ENCODE measurements at regions not wholly inside any gene's neighbourhood (a gene's known extent, or its start where the extent isn't known, plus 50 kb on each side); places are given as distances from the start of the nearest gene placed in this dataset.

DNA sequence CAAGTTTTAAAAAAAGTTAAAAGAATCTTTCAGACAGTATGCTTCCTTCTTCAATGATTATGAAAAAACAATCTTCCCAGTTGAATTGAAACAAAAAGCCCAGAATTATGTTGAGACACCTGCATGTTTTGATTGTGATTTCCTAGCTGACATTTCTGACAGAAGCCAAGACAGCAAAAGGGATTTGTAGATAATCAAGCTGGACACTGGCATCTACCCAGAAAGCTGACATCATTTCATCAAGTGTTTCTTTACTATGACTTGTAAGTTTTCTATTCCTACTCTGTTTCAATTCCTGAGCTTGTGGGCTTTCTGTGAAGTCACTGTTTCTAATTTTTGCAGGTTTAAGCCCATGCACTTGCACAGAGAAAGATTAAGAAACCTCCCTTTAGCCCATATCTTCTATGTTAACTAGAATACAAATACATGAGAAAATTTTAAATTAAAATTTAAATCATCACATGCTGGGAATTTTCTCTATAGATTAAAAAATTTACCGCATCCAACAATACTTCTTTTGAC is 82.9 kb upstream of the CCDC85A start:
- no peak for DNase-seq (ENCODE audit: low spot score)

DNA sequence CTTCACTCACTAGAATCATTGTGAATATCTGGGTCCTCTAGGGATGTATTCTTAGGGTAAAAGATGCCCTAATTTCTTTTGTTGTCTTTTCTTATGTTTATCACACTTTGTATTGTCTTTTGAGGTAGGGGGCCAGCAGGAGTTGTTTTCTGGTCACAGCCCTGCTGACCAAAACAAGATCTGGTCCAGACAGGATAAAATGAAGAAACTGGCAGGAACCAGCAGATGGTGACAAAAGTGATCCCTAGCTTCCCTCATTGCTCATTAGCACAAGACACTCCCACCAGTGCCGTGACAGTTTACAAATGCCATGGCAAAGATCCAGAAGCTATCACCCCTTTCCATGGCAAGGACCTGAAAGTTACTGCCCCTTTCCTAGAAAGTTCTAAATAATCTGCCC is 81.7 kb upstream of the CCDC85A start:
- no peak for DNase-seq (ENCODE audit: low spot score)

DNA sequence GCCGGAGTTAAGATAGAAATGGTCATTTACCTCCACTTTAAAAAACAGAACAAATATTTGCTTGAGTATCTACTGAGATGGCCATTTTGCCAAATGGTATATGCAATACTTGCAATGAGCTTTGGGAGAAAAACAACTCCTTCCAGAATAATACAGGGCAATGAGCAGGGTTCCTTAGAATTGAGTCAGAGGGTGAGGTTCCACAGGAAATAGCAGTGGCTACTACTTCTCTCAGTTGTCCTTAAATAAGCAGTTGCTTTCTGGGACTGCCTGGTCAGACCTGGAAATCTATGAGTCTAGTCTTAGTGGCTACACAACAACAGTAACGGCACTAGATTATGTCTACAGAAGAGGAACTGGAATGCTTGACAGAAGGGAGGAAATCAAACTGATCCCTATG is 80.9 kb upstream of the CCDC85A start:
- DNase-seq (ENCODE audit: low spot score), result no peak

DNA sequence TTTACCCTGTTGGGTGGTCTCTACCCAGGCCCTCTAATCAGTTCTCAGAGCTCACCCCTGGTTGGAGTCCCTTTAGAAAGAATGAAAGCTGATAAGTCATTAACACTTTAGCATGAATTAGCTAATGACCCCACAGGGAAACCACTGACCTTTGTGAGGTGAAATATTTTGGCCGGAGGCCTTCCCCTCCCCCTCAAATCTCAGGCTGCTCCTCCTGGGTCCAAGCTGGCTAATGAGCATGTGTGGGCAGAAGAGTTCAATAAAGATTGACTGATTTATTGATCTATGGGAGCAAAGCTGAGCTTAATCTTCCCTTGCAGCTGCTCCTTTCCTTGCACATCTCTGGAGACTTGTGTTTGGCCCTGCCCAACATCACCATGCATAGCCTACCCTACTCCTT is 78.8 kb upstream of the CCDC85A start:
- DNase-seq (ENCODE audit: low spot score), result no peak

DNA sequence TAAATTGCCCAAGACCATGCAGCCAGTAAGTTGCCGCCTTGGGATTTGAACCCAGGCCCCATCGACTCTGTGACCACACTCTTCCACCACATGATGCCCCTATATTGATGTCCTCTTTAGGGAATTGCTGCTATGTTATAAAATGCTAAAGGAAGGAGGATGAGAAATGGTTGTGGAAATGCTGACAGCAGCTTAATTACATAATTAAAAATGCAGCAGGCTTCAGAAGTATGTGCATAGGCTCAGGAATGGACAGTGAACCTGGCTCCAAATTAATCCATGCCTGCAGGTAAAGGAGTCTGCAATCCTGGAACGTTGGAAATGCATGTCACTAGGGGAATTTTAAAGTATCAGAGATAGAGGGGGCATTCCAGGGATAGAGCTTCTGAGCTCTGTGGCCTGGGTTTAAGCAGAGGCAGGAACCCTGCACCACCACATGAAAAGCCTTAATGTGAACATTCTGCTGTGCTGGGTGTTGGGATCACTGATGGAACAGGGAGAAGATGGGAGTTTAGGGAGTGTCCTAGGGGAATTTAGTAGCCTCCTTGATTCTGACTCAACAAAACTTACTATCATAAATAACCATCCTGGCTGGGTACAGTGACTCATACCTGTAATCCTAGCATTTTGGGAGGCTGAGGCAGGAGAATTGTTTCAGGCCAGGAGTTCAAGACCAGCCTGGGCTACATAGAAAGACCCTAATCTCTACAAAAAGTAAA is 76.1 kb upstream of the CCDC85A start:
- no peak for DNase-seq (ENCODE audit: low spot score)

DNA sequence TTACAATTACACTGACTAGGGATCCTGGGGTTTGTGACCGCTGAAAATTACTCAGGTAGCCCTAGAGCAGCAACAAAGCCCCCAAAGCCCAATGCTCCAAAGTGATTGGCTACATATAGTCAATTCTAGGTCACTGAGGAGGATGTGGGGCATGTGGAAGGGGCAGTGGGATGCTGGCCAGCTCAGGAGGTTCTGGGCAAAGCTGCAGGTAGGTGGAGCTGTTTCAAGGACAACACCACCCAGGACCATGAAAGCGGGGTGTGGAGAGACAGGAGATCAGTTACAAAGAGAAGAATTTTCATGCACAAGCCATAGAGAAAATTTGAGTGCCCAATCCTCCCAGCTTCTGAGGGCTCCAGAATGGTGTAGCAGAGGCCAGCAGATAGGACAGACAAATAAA is 75.0 kb upstream of the CCDC85A start:
- no peak for DNase-seq (ENCODE audit: low spot score)

DNA sequence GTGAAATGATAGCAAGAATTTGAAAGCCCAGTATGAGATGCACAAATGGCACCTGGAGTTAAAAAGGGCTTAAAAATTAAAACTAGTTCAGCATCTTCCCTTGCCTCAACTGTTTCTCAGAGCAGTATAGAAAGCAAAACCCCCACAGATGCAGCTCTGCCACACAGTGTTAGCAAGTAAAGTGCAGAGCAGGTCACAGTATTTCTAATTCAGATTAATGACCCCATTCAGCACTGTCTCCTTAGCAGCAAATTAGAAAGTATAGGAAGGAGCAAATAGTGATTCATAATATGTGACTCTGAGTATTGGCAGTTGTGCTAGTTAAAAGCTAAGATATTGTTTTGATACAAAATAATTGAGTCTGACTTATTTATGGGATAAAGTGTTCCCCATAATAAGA is 73.8 kb upstream of the CCDC85A start:
- no peak for DNase-seq (ENCODE audit: low spot score)

DNA sequence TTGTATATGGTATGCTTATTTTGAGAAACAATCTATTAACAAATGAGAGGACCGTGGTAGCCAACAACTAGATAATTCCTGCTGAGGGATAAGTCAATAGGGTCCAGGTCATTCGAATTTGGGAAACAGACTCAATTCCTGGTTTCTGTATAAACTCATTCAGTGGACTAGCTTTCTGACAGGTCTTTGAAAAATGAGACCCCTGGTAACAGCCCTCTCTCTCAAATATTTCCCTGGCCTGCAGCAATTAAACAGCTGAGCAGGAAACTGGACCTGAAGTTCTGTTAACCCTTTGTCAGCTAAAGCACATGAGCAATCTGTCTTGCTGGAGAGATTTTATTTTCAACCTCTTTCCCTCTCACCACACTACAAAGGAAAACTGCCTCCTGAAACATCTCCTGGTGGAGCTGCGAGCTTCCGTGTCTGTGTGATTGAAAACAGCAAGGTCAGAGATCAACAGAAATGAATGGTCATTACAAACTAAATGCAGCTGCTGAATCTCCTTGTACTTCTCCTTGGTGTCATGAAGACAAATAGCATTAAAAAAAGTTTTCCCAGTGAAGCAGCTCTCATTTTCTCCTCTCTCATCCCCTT is 70.3 kb upstream of the CCDC85A start:
- no peak for DNase-seq (ENCODE audit: low spot score)

DNA sequence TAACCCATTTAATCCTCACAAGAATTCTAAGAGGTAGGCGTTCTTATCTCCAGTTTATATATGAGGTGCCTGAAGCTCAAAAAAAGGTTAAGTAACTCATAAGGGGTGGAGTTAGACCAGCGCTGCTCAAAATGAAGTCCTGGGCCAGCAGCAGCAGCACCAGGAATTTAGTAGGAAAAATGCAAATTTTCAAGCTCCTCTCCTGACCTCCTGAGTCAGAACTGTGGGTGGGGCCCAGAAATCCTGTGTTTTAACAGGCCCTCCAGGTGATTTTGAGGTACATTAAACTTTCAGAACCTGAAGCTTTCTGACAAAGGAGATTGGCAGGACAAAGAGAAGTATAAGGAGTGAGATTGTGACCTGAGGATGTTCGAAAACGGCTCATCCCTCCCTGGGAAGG is 66.0 kb upstream of the CCDC85A start:
- no peak for DNase-seq (ENCODE audit: low spot score)

DNA sequence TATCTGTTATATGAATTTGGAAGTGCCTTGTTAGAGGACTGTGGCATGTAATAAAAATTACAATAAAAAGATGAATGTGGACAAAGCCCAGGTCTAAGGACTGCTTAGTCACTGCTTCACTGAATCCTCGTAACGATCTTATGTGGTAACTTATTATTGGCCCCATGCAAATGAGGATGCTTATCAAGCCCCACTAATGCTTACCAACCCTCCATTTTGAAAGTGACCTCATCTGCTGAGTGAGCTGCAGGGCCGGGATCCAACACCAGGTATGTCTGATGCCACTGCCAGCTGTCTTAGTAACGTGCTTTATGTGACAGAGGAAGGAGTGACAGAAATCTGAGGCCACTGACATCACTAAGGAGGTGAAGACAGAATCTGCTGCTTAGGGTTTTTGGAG is 65.3 kb upstream of the CCDC85A start:
- DNase-seq (ENCODE audit: low spot score), result no peak

DNA sequence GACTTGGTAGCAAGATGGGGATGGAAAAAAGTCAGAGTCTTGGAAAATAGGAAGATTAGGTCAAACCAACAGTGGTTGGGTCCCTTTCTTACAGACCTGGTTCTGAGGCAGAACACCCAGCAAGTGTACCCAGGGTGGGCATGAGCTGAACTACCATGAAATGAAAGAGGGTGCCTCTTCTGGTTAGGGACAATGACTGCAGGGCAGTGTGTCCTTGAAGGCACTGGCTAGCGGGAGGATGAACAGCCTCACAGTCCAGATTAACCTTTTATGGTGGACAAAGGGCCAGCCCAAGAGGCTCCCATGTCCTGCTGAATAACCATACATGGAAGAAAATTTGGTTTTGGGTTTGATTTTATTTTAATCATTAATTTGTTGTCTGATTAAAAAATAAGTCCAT is 61.8 kb upstream of the CCDC85A start:
- DNase-seq (ENCODE audit: low spot score), result no peak

DNA sequence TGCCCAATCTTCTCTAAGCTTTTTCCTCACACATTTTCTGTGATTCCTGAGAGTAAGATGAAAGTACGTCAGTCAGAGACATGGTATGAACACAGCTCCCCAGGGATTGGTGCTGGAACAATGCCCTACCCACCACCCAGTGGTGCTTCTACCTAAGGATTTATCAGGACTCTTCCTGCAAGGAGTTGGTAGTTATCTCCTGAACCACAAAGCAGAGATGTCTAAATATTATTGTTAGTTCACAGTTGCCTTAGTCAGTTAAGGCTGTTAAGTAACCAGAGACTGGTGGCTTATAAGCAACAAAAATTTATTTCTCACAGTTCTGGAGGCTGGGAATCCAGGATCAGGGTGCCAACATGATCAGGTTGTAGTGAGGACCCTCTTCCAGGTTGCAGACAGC is 60.3 kb upstream of the CCDC85A start:
- DNase-seq (ENCODE audit: low spot score), result no peak

DNA sequence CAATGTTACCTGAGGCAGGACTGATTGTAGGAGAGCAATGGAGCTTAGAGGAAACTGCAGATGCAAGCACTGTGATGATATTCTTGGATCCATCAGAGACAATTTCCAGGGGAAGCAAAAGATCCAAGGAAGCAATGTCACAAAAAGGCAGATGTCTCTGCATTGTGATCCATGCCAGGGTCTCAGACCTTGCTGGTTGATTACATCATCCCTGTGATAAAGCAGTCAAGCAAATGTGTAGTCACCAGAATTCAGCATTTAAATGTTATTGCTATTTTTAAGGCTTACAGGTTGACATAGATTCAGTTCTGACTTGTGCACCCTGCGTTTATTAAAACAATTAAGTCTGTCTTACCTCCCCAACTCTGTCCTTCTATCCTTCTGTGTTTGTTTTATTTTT is 56.8 kb upstream of the CCDC85A start:
- DNase-seq (ENCODE audit: low spot score), result no peak

DNA sequence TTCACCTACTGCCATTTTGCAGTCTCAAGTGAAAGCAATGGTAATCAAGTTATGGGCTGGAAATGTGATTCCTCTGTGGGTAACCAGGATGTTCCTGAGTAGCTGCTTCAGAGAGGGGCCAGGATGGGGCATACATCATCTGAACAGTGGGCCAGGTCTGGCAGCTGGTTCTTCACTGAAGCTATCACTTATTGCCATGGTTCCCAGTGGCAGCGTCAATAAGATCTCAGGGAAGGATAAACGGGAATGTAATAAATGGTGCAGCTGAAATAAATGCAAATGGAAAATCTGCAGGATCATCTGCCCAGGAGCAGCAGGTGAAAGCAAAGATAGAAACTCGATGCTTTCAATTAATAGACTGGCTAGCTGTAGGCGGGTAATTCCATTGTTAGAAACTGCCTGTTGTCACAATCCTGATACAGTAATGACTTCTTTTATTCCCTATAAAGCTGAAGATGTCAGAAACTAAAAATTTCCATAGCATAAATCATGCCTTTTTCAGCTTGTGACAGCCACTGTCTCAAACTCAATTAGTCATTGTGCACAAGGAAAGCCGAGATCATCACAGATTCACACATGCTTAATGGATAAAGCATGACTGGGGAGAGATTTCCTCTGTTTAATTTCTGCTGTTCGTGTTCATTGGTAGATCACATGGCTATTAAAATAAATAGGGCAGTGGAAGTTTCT is 56.2 kb upstream of the CCDC85A start:
- DNase-seq (ENCODE audit: low spot score), result no peak

DNA sequence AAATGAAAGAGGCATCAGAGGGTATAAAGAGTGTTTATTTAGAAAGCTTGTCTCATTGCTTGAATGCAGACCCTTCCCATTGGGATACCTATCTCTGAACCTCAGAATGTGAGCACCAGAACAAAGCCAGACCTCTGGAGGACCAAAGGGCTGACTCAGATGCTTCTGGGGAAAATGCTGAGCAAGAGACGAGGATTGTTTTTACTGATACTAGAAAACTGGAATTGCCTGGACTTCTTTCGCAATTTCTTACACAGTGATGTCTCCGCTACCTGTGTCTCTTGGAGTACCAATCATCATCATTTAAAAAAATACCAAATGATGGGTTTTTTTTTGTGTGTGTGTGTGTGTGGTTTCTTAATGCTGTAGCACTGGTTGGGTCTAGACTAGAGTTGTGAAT is 55.6 kb upstream of the CCDC85A start:
- DNase-seq (ENCODE audit: low spot score), result no peak

DNA sequence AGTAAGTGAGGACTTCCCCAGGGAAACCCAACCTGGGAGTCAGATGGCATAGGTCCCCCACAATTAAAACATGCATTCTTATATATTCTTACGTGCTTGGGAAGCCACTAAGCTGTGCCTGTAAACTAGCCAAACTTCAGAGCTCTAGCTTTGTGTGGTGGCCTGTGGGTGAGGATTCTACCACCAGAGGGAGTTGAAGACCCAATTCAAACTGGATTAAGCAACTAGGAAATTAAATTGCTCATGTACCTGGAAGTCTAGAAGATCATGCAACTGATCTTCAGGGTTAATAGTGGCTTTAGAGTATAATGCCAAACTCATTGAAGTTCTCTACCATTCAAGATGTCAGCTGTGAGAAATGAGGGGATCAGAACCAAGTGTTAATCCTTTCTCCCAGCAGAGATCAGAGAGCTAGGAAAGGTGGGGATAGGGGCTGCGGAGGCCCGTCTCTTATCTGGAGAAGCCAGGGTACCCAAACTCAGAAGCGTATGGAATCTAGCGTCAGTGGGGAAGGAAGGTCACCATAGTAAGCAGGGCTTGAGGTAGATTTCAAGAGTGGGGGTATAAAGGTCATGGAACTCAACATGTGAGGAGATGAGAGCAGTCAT is 53.2 kb upstream of the CCDC85A start:
- DNase-seq (ENCODE audit: low spot score), result peak; percentile 32

DNA sequence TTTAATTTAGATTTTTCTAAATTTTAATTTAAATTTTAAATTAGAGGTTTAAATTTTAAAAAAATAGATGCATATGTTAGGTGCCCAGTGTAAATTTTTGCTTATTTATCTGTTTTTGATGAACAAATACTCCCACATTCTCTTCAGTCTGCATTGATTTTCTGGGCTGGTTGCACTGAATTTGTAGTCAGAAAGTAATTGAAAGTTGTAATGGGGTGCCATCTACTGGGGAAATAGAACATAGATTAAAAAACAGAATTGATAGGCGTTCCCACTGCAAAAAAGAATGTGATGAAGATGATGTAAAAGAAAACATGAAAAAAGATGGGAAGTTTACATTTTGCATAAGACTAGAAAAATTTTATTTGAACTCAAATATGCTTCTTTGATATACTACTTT is 51.7 kb upstream of the CCDC85A start:
- DNase-seq (ENCODE audit: low spot score), result no peak

DNA sequence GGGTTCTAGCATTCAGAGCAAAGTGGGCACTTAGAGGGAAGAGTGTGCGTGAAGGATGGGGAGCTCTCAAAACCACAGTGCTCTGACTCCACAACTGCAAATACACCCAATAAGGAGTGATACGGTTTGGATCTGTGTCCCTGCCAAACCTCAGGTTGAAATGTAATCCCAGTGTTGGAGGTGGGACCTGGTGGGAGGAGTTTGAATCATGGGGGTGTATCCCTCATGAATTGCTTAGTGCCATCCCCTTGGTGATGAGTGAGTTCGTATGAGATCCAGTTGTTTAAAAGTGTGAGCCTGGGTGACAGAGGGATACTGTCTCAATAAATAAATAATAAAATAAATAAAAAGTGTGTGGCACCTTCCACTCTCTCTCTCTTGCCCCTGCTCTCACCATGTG is 50.3 kb upstream of the CCDC85A start:
- DNase-seq (ENCODE audit: low spot score), result no peak

DNA sequence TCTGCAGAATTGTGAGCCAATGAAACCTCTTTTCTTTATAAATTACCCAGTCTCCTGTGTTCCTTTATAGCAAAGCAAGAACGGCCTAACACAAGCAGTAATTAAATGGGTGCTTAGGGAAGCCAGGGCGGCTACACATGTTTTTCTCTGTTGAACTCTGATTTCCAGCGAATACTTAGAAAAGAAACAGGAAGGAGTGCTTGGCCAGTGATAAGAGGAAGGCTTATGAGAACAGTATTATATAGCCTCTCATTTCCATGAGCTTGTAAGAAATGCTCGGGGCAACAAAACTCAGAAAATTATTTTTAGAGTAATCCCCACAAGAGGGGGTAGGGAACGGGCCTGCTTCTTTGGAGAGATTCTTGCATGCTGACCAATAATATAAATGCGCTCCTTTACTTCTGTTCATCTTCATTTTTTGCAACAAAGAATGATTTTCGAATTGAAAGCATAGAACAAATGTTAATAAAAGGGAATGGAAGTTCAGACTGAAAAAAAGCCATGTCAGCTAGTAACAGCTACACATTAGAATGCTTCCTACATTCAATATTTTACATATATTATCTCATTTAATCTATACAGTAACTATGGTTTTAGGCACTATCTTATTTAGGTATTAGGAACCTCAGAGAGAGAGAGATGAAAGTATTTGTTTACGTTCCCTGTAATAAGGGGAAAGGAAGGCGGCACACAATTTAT is 49.7 kb upstream of the CCDC85A start:
- DNase-seq (ENCODE audit: low spot score), result no peak
